ENCODE measurements at regions not wholly inside any gene's neighbourhood (a gene's known extent, or its start where the extent isn't known, plus 50 kb on each side); places are given as distances from the start of the nearest gene placed in this dataset.

GRCh38 chr2:58429014-58429875 lies 188.1 kb upstream of the FANCL start (continued):
- TF ChIP-seq, protein P1, sequence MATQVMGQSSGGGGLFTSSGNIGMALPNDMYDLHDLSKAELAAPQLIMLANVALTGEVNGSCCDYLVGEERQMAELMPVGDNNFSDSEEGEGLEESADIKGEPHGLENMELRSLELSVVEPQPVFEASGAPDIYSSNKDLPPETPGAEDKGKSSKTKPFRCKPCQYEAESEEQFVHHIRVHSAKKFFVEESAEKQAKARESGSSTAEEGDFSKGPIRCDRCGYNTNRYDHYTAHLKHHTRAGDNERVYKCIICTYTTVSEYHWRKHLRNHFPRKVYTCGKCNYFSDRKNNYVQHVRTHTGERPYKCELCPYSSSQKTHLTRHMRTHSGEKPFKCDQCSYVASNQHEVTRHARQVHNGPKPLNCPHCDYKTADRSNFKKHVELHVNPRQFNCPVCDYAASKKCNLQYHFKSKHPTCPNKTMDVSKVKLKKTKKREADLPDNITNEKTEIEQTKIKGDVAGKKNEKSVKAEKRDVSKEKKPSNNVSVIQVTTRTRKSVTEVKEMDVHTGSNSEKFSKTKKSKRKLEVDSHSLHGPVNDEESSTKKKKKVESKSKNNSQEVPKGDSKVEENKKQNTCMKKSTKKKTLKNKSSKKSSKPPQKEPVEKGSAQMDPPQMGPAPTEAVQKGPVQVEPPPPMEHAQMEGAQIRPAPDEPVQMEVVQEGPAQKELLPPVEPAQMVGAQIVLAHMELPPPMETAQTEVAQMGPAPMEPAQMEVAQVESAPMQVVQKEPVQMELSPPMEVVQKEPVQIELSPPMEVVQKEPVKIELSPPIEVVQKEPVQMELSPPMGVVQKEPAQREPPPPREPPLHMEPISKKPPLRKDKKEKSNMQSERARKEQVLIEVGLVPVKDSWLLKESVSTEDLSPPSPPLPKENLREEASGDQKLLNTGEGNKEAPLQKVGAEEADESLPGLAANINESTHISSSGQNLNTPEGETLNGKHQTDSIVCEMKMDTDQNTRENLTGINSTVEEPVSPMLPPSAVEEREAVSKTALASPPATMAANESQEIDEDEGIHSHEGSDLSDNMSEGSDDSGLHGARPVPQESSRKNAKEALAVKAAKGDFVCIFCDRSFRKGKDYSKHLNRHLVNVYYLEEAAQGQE (IDR thresholded peaks at IDR 0.05), result no peak

- ChIA-PET POLR2A (interaction anchor here (0.6 kb wide), 1 partner anchor 17 kb away, joined by 6 read pairs; no protein-coding TSS in a partner anchor), CTCF (no interaction called here)
- peak; percentile 21 to 26 for DNase-seq (ENCODE audit: low read depth in 1 of 2, low spot score in 1 of 2)
- no peaks in the 10 kb centered on the region for H3K9me3 ChIP-seq
- TF ChIP-seq PHF8 (IDR thresholded peaks at IDR 0.05; ENCODE audit: borderline replicate concordance, low read depth) (0 out of 2 replicates have a peak, but pooled peaks have one; percentile 35), RFX5 (IDR thresholded peaks at IDR 0.05) (no peak), HOXB13 (CRISPR knock-in tag; IDR thresholded peaks at IDR 0.05; ENCODE audit: low read depth) (no peak), ZSCAN20 (CRISPR knock-in tag; IDR thresholded peaks at IDR 0.05) (no peak), ZC3H11A (IDR thresholded peaks at IDR 0.05) (no peak), HEYL (CRISPR knock-in tag; IDR thresholded peaks at IDR 0.05) (no peak), NR3C1 (IDR thresholded peaks at IDR 0.05) (no peak)
- ATAC-seq, result peak; percentile 82 to 89
- peak overlapping the region; percentile 56 for H3K4me3 ChIP-seq
- peak overlapping the region; percentile 91 for H3K4me2 ChIP-seq
- FAIRE-seq, result no peak
- H3K27ac ChIP-seq, result peak overlapping the region; percentile 50 to 85; a peak in 5 of 6 replicates
- peaks cover 7% of the 10 kb centered on the region; the same call in 2 of the 3 replicates for H3K4me1 ChIP-seq
- WGBS (ENCODE audit: missing lambda C conversion rate), result 1% methylated on average over 49 of the region's 76 CpGs
Observed at GRCh38 chr2:58428096-58429013, 187.2 kb upstream of the FANCL start.

- Histone ChIP-seq H3K4me1 (peaks cover 7% of the 10 kb centered on the region; the same call in 2 of the 3 replicates), H3K27ac (peak overlapping the region; percentile 50 to 85; a peak in 4 of 6 replicates), H3K4me3 (peak overlapping the region; percentile 56), H3K4me2 (peak overlapping the region; percentile 91), H3K9me3 (no peaks in the 10 kb centered on the region)
- FAIRE-seq, result no peak
- DNase-seq (ENCODE audit: low read depth in 1 of 2, low spot score in 1 of 2), result peak in 1 of 2 experiments; percentile 38
- ATAC-seq, result peak; percentile 14 to 65; a peak in 5 of 6 replicates
- CTCF ChIA-PET, result no interaction called here
- POLR2A ChIA-PET, result interaction anchor here (0.6 kb wide), 1 partner anchor 16 kb away, joined by 6 read pairs; no protein-coding TSS in a partner anchor
- WGBS (ENCODE audit: missing lambda C conversion rate), result 2% methylated on average over 28 of the region's 28 CpGs
- TF ChIP-seq HDAC2 (IDR thresholded peaks at IDR 0.05) (peak; percentile 89), ZSCAN20 (CRISPR knock-in tag; IDR thresholded peaks at IDR 0.05) (no peak), MAFK (IDR thresholded peaks at IDR 0.05; ENCODE audit: partially characterized antibody) (peak; percentile 66), POLR2AphosphoS2 (conservative IDR thresholded peaks at IDR 0.05; ENCODE audit: low read length) (no peak), RNF2 (IDR thresholded peaks at IDR 0.05; ENCODE audit: borderline replicate concordance, low read depth) (0 out of 2 replicates have a peak, but pooled peaks have one; percentile 30), FOXS1 (CRISPR knock-in tag; IDR thresholded peaks at IDR 0.05) (no peak), KDM1A (IDR thresholded peaks at IDR 0.05; ENCODE audit: low read depth) (no peak), FOSL2 (IDR thresholded peaks at IDR 0.05) (no peak), FOSL2 (CRISPR knock-in tag; IDR thresholded peaks at IDR 0.05) (peak; percentile 22; the same call in 1 of the 2 replicates), KDM5A (IDR thresholded peaks at IDR 0.05) (no peak), EP300 (IDR thresholded peaks at IDR 0.05) (no peak), HOXB5 (CRISPR knock-in tag; IDR thresholded peaks at IDR 0.05) (no peak), ATOH8 (CRISPR knock-in tag; IDR thresholded peaks at IDR 0.05; ENCODE audit: low read depth) (no peak), ZFP36 (IDR thresholded peaks at IDR 0.05; ENCODE audit: borderline replicate concordance, partially characterized antibody) (no peak)
- TF ChIP-seq, protein P2, sequence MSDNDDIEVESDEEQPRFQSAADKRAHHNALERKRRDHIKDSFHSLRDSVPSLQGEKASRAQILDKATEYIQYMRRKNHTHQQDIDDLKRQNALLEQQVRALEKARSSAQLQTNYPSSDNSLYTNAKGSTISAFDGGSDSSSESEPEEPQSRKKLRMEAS (IDR thresholded peaks at IDR 0.05), result no peak; the same call in 1 of the 2 replicates
- TF ChIP-seq, protein P1 (IDR thresholded peaks at IDR 0.05), result peak; percentile 74
Observed at GRCh38 chr2:58427572-58428095, 186.5 kb upstream of the FANCL start.

All from A549 (cell line).